ACC112 (cell line): ENCODE measurements at regions not wholly inside any gene's neighbourhood (a gene's known extent, or its start where the extent isn't known, plus 50 kb on each side); places are given as distances from the start of the nearest gene placed in this dataset.
"Not testable (repeated sequence)": the region's sequence is repeated elsewhere in the genome, so short reads cannot be mapped to it uniquely, and the experiment has no call there.

Experiments
- H2AFZ ChIP-seq: fragments of 200-600 bp; sonication (generic); one replicate; pipeline ENCODE4 v1.6.0; 2017; ENCODE audit warnings: antibody characterized with exemption, low read length; ENCODE audit not compliant: unreplicated experiment
- H3K27ac ChIP-seq: fragments of 200-600 bp; sonication (generic); 2 replicates; pipeline ENCODE4 v1.5.1; 2014; ENCODE audit warnings: low read depth, mild to moderate bottlenecking, antibody characterized with exemption, low read length, moderate library complexity
- H3K27me3 ChIP-seq: fragments of 200-600 bp; sonication (generic); 2 replicates; pipeline ENCODE4 v1.6.1; 2014; ENCODE audit warnings: mild to moderate bottlenecking, antibody characterized with exemption, low read length, moderate library complexity, mixed read lengths; ENCODE audit not compliant: insufficient read depth
- H3K36me3 ChIP-seq: fragments of 200-600 bp; sonication (generic); 2 replicates; pipeline ENCODE4 v1.6.1; 2016; ENCODE audit warnings: mild to moderate bottlenecking, antibody characterized with exemption, low read length, moderate library complexity, mixed read lengths; ENCODE audit not compliant: insufficient read depth
- H3K4me1 ChIP-seq: fragments of 200-600 bp; sonication (generic); one replicate; pipeline ENCODE4 v1.6.1; 2016; ENCODE audit warnings: low read length, mixed read lengths; ENCODE audit not compliant: insufficient read depth, unreplicated experiment, control insufficient read depth
- H3K4me3 ChIP-seq: fragments of 200-600 bp; sonication (generic); 2 replicates; pipeline ENCODE4 v1.5.1; 2014; ENCODE audit warnings: mild to moderate bottlenecking, low read depth, low read length
- H3K79me2 ChIP-seq: fragments of 200-600 bp; sonication (generic); one replicate; pipeline ENCODE4 v1.6.0; 2016; ENCODE audit warnings: low read length; ENCODE audit not compliant: control insufficient read depth, unreplicated experiment, insufficient read depth

GRCh38 chr2:21363364-21363763, 239.6 kb downstream of the TDRD15 start:
- no peak overlapping the region for H3K27ac ChIP-seq
- no peak overlapping the region for H3K4me3 ChIP-seq
- no peaks in the 10 kb centered on the region for H3K36me3 ChIP-seq
- H3K4me1 ChIP-seq = no peaks in the 10 kb centered on the region
- H3K27me3 ChIP-seq = no peaks in the 10 kb centered on the region
- no peak overlapping the region for H2AFZ ChIP-seq
- H3K79me2 ChIP-seq = no peaks in the 10 kb centered on the region

GRCh38 chr2:21367421-21367820, 243.7 kb downstream of the TDRD15 start:
- H2AFZ ChIP-seq = no peak overlapping the region
- H3K27me3 ChIP-seq = no peaks in the 10 kb centered on the region
- no peaks in the 10 kb centered on the region for H3K4me1 ChIP-seq
- no peak overlapping the region for H3K4me3 ChIP-seq
- H3K79me2 ChIP-seq = no peaks in the 10 kb centered on the region
- H3K27ac ChIP-seq = no peak overlapping the region
- no peaks in the 10 kb centered on the region for H3K36me3 ChIP-seq

- Histone ChIP-seq H2AFZ (no peak overlapping the region), H3K4me1 (no peaks in the 10 kb centered on the region), H3K4me3 (no peak overlapping the region), H3K27me3 (no peaks in the 10 kb centered on the region), H3K79me2 (no peaks in the 10 kb centered on the region), H3K27ac (no peak overlapping the region), H3K36me3 (no peaks in the 10 kb centered on the region)
These were observed 246.0 kb downstream of the TDRD15 start for GRCh38 chr2:21369787-21370186.

GRCh38 chr2:21371499-21372003, 247.8 kb downstream of the TDRD15 start:
- Histone ChIP-seq H2AFZ (no peak overlapping the region), H3K27me3 (no peaks in the 10 kb centered on the region), H3K4me3 (no peak overlapping the region), H3K27ac (no peak overlapping the region), H3K79me2 (no peaks in the 10 kb centered on the region), H3K4me1 (no peaks in the 10 kb centered on the region), H3K36me3 (no peaks in the 10 kb centered on the region)

GRCh38 chr2:21372654-21373053, 248.9 kb downstream of the TDRD15 start:
- H3K27me3 ChIP-seq = no peaks in the 10 kb centered on the region
- H3K4me1 ChIP-seq = no peaks in the 10 kb centered on the region
- H3K79me2 ChIP-seq = no peaks in the 10 kb centered on the region
- no peak overlapping the region for H2AFZ ChIP-seq
- H3K4me3 ChIP-seq = no peak overlapping the region
- no peaks in the 10 kb centered on the region for H3K36me3 ChIP-seq
- H3K27ac ChIP-seq = no peak overlapping the region

GRCh38 chr2:21376864-21377263, 253.1 kb downstream of the TDRD15 start:
- Histone ChIP-seq H3K4me3 (no peak overlapping the region), H3K79me2 (no peaks in the 10 kb centered on the region), H2AFZ (no peak overlapping the region), H3K27ac (no peak overlapping the region), H3K4me1 (no peaks in the 10 kb centered on the region), H3K36me3 (no peaks in the 10 kb centered on the region), H3K27me3 (no peaks in the 10 kb centered on the region)

GRCh38 chr2:21379140-21379539, 255.4 kb downstream of the TDRD15 start:
- no peaks in the 10 kb centered on the region for H3K27me3 ChIP-seq
- no peak overlapping the region for H2AFZ ChIP-seq
- no peaks in the 10 kb centered on the region for H3K4me1 ChIP-seq
- H3K4me3 ChIP-seq = no peak overlapping the region
- H3K27ac ChIP-seq = no peak overlapping the region
- H3K79me2 ChIP-seq = no peaks in the 10 kb centered on the region
- no peaks in the 10 kb centered on the region for H3K36me3 ChIP-seq

GRCh38 chr2:21379668-21380067, 255.9 kb downstream of the TDRD15 start:
- H3K27ac ChIP-seq, H2AFZ ChIP-seq, H3K79me2 ChIP-seq, H3K36me3 ChIP-seq, H3K4me1 ChIP-seq, H3K4me3 ChIP-seq, H3K27me3 ChIP-seq: not testable (repeated sequence)

- H3K4me1 ChIP-seq = no peaks in the 10 kb centered on the region
- no peak overlapping the region for H3K27ac ChIP-seq
These were observed 257.7 kb downstream of the TDRD15 start for GRCh38 chr2:21381421-21381820.

GRCh38 chr2:21382701-21383520, 259.1 kb downstream of the TDRD15 start:
- no peaks in the 10 kb centered on the region for H3K4me1 ChIP-seq
- H3K36me3 ChIP-seq = no peaks in the 10 kb centered on the region
- no peak overlapping the region for H2AFZ ChIP-seq
- H3K27ac ChIP-seq = no peak overlapping the region
- H3K79me2 ChIP-seq = no peaks in the 10 kb centered on the region
- H3K27me3 ChIP-seq = no peaks in the 10 kb centered on the region
- H3K4me3 ChIP-seq = no peak overlapping the region

More at GRCh38 chr2:21381421-21381820, 257.7 kb downstream of the TDRD15 start:
- H3K4me3 ChIP-seq = no peak overlapping the region
- H2AFZ ChIP-seq = no peak overlapping the region
- no peaks in the 10 kb centered on the region for H3K27me3 ChIP-seq
- H3K79me2 ChIP-seq = no peaks in the 10 kb centered on the region
- H3K36me3 ChIP-seq = no peaks in the 10 kb centered on the region

- no peaks in the 10 kb centered on the region for H3K36me3 ChIP-seq
- H3K4me3 ChIP-seq = no peak overlapping the region
- no peaks in the 10 kb centered on the region for H3K4me1 ChIP-seq
- no peaks in the 10 kb centered on the region for H3K27me3 ChIP-seq
- no peak overlapping the region for H2AFZ ChIP-seq
- no peak overlapping the region for H3K27ac ChIP-seq
- H3K79me2 ChIP-seq = no peaks in the 10 kb centered on the region
These were observed 262.9 kb downstream of the TDRD15 start for GRCh38 chr2:21386666-21387065.
